HCT116 (cell line): ENCODE measurements at regions not wholly inside any gene's neighbourhood (a gene's known extent, or its start where the extent isn't known, plus 50 kb on each side); places are given as distances from the start of the nearest gene placed in this dataset.

Experiments used
- ATAC-seq: fragments of 200-7000 bp; cut with Tn5 transposase; 2 replicates; pipeline ENCODE4 v1.9.1; 2020; ENCODE audit warnings: mild to moderate bottlenecking, moderate library complexity
- BruUV-seq: library from RNA; stranded (reverse); fragments of 400-500 nt; replicated peaks from 2 replicates; lab custom pipeline; 2021; lab: Mats Ljungman, UMichigan
- CTCF ChIA-PET: fragments of 300-600 bp; sonication (Branson Sonifier 250); formaldehyde crosslinking; loops from one replicate; lab custom pipeline; 2021; ENCODE audit warnings: antibody characterized with exemption; lab: Charles Lee
- POLR2A ChIA-PET: fragments of 300-600, 350-600 bp; sonication (Branson Sonifier 250); formaldehyde crosslinking; loops from one replicate; lab custom pipeline; 2021; ENCODE audit warnings: antibody characterized with exemption; lab: Charles Lee
- RAD21 ChIA-PET, 2 experiments: fragments of 300-600 bp; sonication (Branson Sonifier 250); formaldehyde crosslinking; loops; one replicate each; lab custom pipeline; 2023; ENCODE audit warnings: low total read pairs in 2 of 2; ENCODE audit not compliant: uncharacterized antibody in 2 of 2, unreplicated experiment in 2 of 2, low non-redundant PET in 1 of 2; lab: Charles Lee
- DNase-seq: peaks from one replicate; pipeline ENCODE4 v3.0.0-alpha.2; 2010; ENCODE audit warnings: low read depth, low spot score
- H2AFZ ChIP-seq: fragments of 200-600 bp; shearing (Covaris generic), sonication (generic); 2 replicates; pipeline ENCODE4 v1.6.1; 2017; ENCODE audit warnings: low read depth, mixed run types, mixed read lengths, antibody characterized with exemption, low read length; ENCODE audit not compliant: poor library complexity, severe bottlenecking
- H3K27ac ChIP-seq: 2 replicates; pipeline ENCODE4 v1.5.1; 2012; ENCODE audit warnings: low read depth, low read length
- H3K27me3 ChIP-seq: fragments of 200-600 bp; sonication (generic); 2 replicates; pipeline ENCODE4 v1.6.1; 2016; ENCODE audit warnings: mixed run types, low read length, mixed read lengths; ENCODE audit not compliant: insufficient read depth
- H3K36me3 ChIP-seq, 2 experiments: fragments of 200-500 bp in 1 of 2; fragments of 200-600 bp in 1 of 2; sonication (Bioruptor generic) in 1 of 2; sonication (generic) in 1 of 2; 2 replicates each; pipeline versions ENCODE4 v1.5.1 to v1.6.1; 2014 to 2016; ENCODE audit warnings: low read length in 2 of 2, inconsistent platforms in 1 of 2, mixed read lengths in 1 of 2, mixed run types in 1 of 2; ENCODE audit not compliant: insufficient read depth in 2 of 2, control insufficient read depth in 1 of 2
- H3K4me1 ChIP-seq, 2 experiments: fragments of 200-600 bp in 1 of 2; sonication (generic) in 1 of 2; 2 replicates each; pipeline versions ENCODE4 v1.5.1 to v1.6.1; 2012 to 2017; ENCODE audit warnings: low read length in 2 of 2, inconsistent platforms in 1 of 2, mild to moderate bottlenecking in 1 of 2, mixed read lengths in 1 of 2, mixed run types in 1 of 2, moderate library complexity in 1 of 2; ENCODE audit not compliant: insufficient read depth in 2 of 2, control insufficient read depth in 1 of 2
- H3K4me2 ChIP-seq: fragments of 200-600 bp; sonication (generic); 2 replicates; pipeline ENCODE4 v1.6.1; 2017; ENCODE audit warnings: mixed run types, low read length, mixed read lengths
- H3K4me3 ChIP-seq, 2 experiments: fragments of 200-600 bp in 1 of 2; sonication (generic) in 1 of 2; replicated peaks in 1 of 2; 2 replicates each; pipeline ENCODE4 v1.5.1; 2011 to 2016; ENCODE audit warnings: low read length in 2 of 2, control low read depth in 1 of 2, low read depth in 1 of 2, mild to moderate bottlenecking in 1 of 2, mixed read lengths in 1 of 2, mixed run types in 1 of 2
- H3K79me2 ChIP-seq: fragments of 200-600 bp; sonication (generic); 2 replicates; pipeline ENCODE4 v1.6.1; 2017; ENCODE audit warnings: mild to moderate bottlenecking, mixed run types, low read length, moderate library complexity, mixed read lengths; ENCODE audit not compliant: insufficient read depth
- H3K9ac ChIP-seq: fragments of 200-600 bp; sonication (generic); 2 replicates; pipeline ENCODE4 v1.6.1; 2016; ENCODE audit warnings: low read length, mixed read lengths
- H3K9me2 ChIP-seq: fragments of 200-600 bp; sonication (generic), shearing (Covaris generic); 2 replicates; pipeline ENCODE4 v1.6.1; 2017; ENCODE audit warnings: mixed run types, mild to moderate bottlenecking, moderate library complexity; ENCODE audit not compliant: insufficient read depth
- H3K9me3 ChIP-seq, 2 experiments: fragments of 200-500 bp in 1 of 2; fragments of 200-600 bp in 1 of 2; sonication (Bioruptor generic) in 1 of 2; sonication (generic) in 1 of 2; 2 replicates each; pipeline ENCODE4 v1.6.1; 2014 to 2017; ENCODE audit warnings: low read length in 2 of 2, mixed read lengths in 2 of 2, inconsistent platforms in 1 of 2, low read depth in 1 of 2, mild to moderate bottlenecking in 1 of 2, mixed run types in 1 of 2, moderate library complexity in 1 of 2; ENCODE audit not compliant: control insufficient read depth in 1 of 2, insufficient read depth in 1 of 2
- H4K20me1 ChIP-seq: fragments of 200-600 bp; sonication (generic), shearing (Covaris generic); 2 replicates; pipeline ENCODE4 v1.6.1; 2017; ENCODE audit warnings: mixed run types, mild to moderate bottlenecking, moderate library complexity; ENCODE audit not compliant: insufficient read depth
- CBX3 ChIP-seq: IDR thresholded peaks from 2 replicates; pipeline ENCODE4 v1.6.1; 2012; ENCODE audit warnings: low read depth
- EGR1 ChIP-seq: IDR thresholded peaks from 2 replicates; pipeline ENCODE4 v1.6.1; 2012; ENCODE audit warnings: low read depth
- EZH2phosphoT487 ChIP-seq: fragments of 200-600 bp; IDR thresholded peaks from 2 replicates; pipeline ENCODE4 v1.6.1; 2018; ENCODE audit warnings: antibody characterized with exemption, borderline replicate concordance
- JUND ChIP-seq: IDR thresholded peaks from 2 replicates; pipeline ENCODE4 v1.6.1; 2012
- MAX ChIP-seq: IDR thresholded peaks from 2 replicates; pipeline ENCODE4 v1.6.1; 2012
- POLR2AphosphoS5 ChIP-seq: IDR thresholded peaks from 2 replicates; pipeline ENCODE4 v1.6.1; 2011; ENCODE audit warnings: mild to moderate bottlenecking, low read depth, low read length, moderate library complexity
- RAD21 ChIP-seq: IDR thresholded peaks from 2 replicates; pipeline ENCODE4 v1.6.1; 2012; ENCODE audit warnings: low read depth, mild to moderate bottlenecking
- SP1 ChIP-seq: IDR thresholded peaks from 2 replicates; pipeline ENCODE4 v1.6.1; 2012; ENCODE audit warnings: low read depth
- SRF ChIP-seq: IDR thresholded peaks from 2 replicates; pipeline ENCODE4 v1.6.1; 2012; ENCODE audit warnings: low read depth
- TCF7L2 ChIP-seq: IDR thresholded peaks from 2 replicates; pipeline ENCODE4 v1.7.0; 2011; ENCODE audit warnings: borderline replicate concordance, inconsistent platforms; ENCODE audit not compliant: insufficient read depth, insufficient read length; ENCODE audit errors: extremely low read depth
- ZNF274 ChIP-seq: fragments of 200-500 bp; sonication (Bioruptor generic); IDR thresholded peaks from 2 replicates; pipeline ENCODE4 v1.6.1; 2014; ENCODE audit warnings: mild to moderate bottlenecking, low read depth, low read length, inconsistent platforms
- intact Hi-C: fragments of 100-400 bp; cut with micrococcal nuclease; formaldehyde crosslinking; loops from 2 replicates; pipeline ENCODE4 v1.10.0; 2022
- TF ChIP-seq, protein P1 (sequence below): IDR thresholded peaks from 2 replicates; pipeline ENCODE4 v1.6.1; 2012; ENCODE audit warnings: low read depth
- TF ChIP-seq, protein P2 (sequence below): IDR thresholded peaks from 2 replicates; pipeline ENCODE4 v1.6.1; 2012
- TF ChIP-seq, protein P3 (sequence below), 3 experiments: fragments of 200-600 bp in 1 of 3; sonication (generic) in 1 of 3; IDR thresholded peaks in 2 of 3; conservative IDR thresholded peaks in 1 of 3; 2 replicates each; pipeline ENCODE4 v1.5.1; 2012 to 2017; ENCODE audit warnings: low read depth in 2 of 3, low read length in 2 of 3, antibody characterized with exemption in 1 of 3, borderline replicate concordance in 1 of 3, control low read depth in 1 of 3, mild to moderate bottlenecking in 1 of 3, mixed read lengths in 1 of 3, mixed run types in 1 of 3, moderate library complexity in 1 of 3; ENCODE audit not compliant: insufficient read depth in 1 of 3

DNA sequence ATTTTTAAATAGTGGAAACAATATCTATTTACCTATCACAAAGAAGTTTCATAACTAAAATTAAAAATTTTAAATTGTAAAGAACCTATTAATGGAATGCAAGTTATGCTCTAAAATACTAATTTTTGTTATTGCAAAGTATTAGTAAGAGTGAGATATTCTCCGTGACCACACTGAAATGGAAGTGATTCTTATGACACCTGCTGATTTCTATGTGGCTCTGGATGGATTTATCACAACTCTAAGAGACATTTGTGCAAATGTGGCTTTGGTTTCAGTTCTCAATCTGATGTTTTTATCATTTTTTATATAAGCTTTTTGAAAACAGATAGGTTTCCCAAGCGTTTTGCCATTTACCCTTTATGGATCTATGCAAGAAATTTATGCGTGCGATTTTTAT is 497.8 kb downstream of the NAV3 start (continued):
- TF ChIP-seq, protein P1, sequence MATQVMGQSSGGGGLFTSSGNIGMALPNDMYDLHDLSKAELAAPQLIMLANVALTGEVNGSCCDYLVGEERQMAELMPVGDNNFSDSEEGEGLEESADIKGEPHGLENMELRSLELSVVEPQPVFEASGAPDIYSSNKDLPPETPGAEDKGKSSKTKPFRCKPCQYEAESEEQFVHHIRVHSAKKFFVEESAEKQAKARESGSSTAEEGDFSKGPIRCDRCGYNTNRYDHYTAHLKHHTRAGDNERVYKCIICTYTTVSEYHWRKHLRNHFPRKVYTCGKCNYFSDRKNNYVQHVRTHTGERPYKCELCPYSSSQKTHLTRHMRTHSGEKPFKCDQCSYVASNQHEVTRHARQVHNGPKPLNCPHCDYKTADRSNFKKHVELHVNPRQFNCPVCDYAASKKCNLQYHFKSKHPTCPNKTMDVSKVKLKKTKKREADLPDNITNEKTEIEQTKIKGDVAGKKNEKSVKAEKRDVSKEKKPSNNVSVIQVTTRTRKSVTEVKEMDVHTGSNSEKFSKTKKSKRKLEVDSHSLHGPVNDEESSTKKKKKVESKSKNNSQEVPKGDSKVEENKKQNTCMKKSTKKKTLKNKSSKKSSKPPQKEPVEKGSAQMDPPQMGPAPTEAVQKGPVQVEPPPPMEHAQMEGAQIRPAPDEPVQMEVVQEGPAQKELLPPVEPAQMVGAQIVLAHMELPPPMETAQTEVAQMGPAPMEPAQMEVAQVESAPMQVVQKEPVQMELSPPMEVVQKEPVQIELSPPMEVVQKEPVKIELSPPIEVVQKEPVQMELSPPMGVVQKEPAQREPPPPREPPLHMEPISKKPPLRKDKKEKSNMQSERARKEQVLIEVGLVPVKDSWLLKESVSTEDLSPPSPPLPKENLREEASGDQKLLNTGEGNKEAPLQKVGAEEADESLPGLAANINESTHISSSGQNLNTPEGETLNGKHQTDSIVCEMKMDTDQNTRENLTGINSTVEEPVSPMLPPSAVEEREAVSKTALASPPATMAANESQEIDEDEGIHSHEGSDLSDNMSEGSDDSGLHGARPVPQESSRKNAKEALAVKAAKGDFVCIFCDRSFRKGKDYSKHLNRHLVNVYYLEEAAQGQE, result no peak
- TF ChIP-seq RAD21 (no peak), EGR1 (no peak), SRF (no peak), ZNF274 (no peak), EZH2phosphoT487 (no peak)
- TF ChIP-seq, protein P2, sequence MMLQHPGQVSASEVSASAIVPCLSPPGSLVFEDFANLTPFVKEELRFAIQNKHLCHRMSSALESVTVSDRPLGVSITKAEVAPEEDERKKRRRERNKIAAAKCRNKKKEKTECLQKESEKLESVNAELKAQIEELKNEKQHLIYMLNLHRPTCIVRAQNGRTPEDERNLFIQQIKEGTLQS, result no peak

DNA sequence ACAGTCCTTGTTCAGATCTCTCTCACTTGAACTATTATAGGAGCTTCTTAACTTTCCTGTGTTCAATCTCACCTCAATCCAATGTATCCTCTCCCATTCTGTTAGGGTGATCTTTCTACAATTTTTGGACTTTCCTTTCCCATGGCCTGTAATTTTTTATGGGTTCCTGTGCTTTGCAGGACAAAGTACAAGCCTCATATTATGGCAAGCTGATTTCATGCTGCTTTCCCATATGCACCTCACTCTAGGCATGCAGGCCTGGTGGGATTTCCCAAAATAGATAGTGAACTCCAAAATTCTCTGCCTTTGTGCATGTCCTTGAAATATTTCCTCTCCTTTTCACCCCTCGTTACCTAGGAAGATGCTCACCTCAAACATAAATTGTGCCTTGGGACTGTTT is 499.4 kb downstream of the NAV3 start:
- TF ChIP-seq, protein P3, sequence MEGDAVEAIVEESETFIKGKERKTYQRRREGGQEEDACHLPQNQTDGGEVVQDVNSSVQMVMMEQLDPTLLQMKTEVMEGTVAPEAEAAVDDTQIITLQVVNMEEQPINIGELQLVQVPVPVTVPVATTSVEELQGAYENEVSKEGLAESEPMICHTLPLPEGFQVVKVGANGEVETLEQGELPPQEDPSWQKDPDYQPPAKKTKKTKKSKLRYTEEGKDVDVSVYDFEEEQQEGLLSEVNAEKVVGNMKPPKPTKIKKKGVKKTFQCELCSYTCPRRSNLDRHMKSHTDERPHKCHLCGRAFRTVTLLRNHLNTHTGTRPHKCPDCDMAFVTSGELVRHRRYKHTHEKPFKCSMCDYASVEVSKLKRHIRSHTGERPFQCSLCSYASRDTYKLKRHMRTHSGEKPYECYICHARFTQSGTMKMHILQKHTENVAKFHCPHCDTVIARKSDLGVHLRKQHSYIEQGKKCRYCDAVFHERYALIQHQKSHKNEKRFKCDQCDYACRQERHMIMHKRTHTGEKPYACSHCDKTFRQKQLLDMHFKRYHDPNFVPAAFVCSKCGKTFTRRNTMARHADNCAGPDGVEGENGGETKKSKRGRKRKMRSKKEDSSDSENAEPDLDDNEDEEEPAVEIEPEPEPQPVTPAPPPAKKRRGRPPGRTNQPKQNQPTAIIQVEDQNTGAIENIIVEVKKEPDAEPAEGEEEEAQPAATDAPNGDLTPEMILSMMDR (IDR thresholded peaks at IDR 0.05 in 2 of 3, conservative IDR thresholded peaks at IDR 0.05 in 1 of 3; ENCODE audit: borderline replicate concordance in 1 of 3, insufficient read depth in 1 of 3, low read depth in 2 of 3, low read length in 2 of 3), result no peak
- TF ChIP-seq CBX3, result no peak
- no peak for TF ChIP-seq POLR2AphosphoS5
- TF ChIP-seq EZH2phosphoT487, result no peak
- TF ChIP-seq MAX, result no peak
- TF ChIP-seq, protein P2, result no peak
- no peak for TF ChIP-seq JUND
- no peak for TF ChIP-seq EGR1
- TF ChIP-seq TCF7L2, result no peak
- TF ChIP-seq ZNF274, result no peak
- no peak for TF ChIP-seq SP1
- H3K9me3 ChIP-seq, result no peaks in the 10 kb centered on the region
- H3K9ac ChIP-seq, result no peak overlapping the region
- no peak for DNase-seq
- no TSS peak for BruUV-seq
- ChIA-PET RAD21 (no interaction called here), CTCF (no interaction called here), POLR2A (no interaction called here)
- H3K4me2 ChIP-seq, result no peak overlapping the region
- no peaks in the 10 kb centered on the region for H3K79me2 ChIP-seq
- intact Hi-C loops, result no loop called here
- H3K27me3 ChIP-seq, result no peaks in the 10 kb centered on the region
- no peak overlapping the region for H3K27ac ChIP-seq
- no peaks in the 10 kb centered on the region for H4K20me1 ChIP-seq
- no peak for ATAC-seq
- no peak overlapping the region for H3K4me3 ChIP-seq
- no peaks in the 10 kb centered on the region for H3K9me2 ChIP-seq
- H2AFZ ChIP-seq, result no peak overlapping the region
- H3K4me1 ChIP-seq, result no peaks in the 10 kb centered on the region
- no peaks in the 10 kb centered on the region for H3K36me3 ChIP-seq
